ENCODE measurements at regions not wholly inside any gene's neighbourhood (a gene's known extent, or its start where the extent isn't known, plus 50 kb on each side); places are given as distances from the start of the nearest gene placed in this dataset.
"Not testable (repeated sequence)": the region's sequence is repeated elsewhere in the genome, so short reads cannot be mapped to it uniquely, and the experiment has no call there.

DNA sequence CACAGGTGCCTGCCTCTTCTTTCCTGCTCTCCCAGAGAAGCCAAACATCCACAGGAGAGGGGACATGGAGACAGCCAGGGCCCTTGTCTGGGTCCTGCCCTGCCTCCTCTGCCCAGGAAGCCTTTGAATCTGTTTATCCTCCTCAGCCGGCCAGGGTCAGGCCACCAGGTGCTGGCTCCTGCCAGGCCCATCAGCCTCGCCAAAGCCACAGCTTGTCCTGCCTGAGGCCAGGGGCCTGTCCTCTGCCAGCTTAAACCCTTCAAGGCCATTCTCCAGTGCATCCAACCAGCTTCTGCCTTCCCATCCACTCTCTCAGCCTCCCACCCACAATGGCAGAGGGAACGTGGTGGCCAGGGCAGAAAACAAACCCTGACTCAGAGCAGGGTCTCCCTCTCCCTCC is 254.6 kb downstream of the ANKRD60 start:
- no peak overlapping the region for H3K4me3 Mint-ChIP-seq
- no peak overlapping the region for H2AFZ ChIP-seq
- H3K9me3 Mint-ChIP-seq, result peaks cover 6% of the 10 kb centered on the region; the same call in 2 of the 3 replicates

DNA sequence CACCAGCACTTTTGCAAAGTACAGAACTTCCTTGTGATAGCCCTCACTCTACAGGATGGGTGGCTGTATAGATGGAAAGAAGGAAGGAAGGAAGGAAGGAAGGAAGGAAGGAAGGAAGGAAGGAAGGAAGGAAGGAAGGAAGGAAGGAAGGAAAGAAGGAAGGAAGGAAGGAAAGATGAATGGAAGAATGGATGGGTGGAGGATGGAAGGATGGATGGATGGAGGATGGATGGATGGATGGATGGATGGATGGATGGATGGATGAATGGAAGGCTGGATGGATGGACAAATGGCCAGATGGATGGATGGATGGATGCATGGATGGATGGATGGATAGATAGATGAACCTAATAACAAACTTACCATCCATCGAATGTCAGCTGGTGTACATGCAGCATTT is 256.9 kb downstream of the ANKRD60 start:
- H3K36me3 Mint-ChIP-seq (ENCODE audit: low read depth); ATAC-seq; H4K20me1 ChIP-seq (replicated peaks; ENCODE audit: insufficient read depth); H3K27ac Mint-ChIP-seq; H3K27me3 Mint-ChIP-seq (ENCODE audit: insufficient read depth, low read depth, poor library complexity); H3K9me2 ChIP-seq (ENCODE audit: insufficient read depth); H3K27ac ChIP-seq (ENCODE audit: low read depth); H3K27me3 ChIP-seq (ENCODE audit: insufficient read depth); H3K4me1 ChIP-seq (ENCODE audit: insufficient read depth); H3K36me3 ChIP-seq (ENCODE audit: insufficient read depth); H3K4me2 ChIP-seq; H3K4me1 Mint-ChIP-seq; H2AFZ ChIP-seq; H3K4me3 ChIP-seq; H3K79me2 ChIP-seq (replicated peaks; ENCODE audit: insufficient read depth); DNase-seq (ENCODE audit: low spot score); H3F3A ChIP-seq (replicated peaks; ENCODE audit: low read depth); H3K4me3 Mint-ChIP-seq; H3K9me3 Mint-ChIP-seq: not testable (repeated sequence)

More for the DNA sequence above, 254.6 kb downstream of the ANKRD60 start:
- Histone ChIP-seq H3F3A (replicated peaks; ENCODE audit: low read depth) (no peaks in the 10 kb centered on the region), H3K4me2 (no peak overlapping the region), H3K27ac (ENCODE audit: low read depth) (no peak overlapping the region), H3K27me3 (ENCODE audit: insufficient read depth) (no peaks in the 10 kb centered on the region), H3K79me2 (replicated peaks; ENCODE audit: insufficient read depth) (no peaks in the 10 kb centered on the region), H3K9me2 (ENCODE audit: insufficient read depth) (0 out of 2 replicates have a peak, but pooled peaks cover 9% of the 10 kb centered on the region), H3K4me3 (no peak overlapping the region), H4K20me1 (replicated peaks; ENCODE audit: insufficient read depth) (no peaks in the 10 kb centered on the region), H3K36me3 (ENCODE audit: insufficient read depth) (no peaks in the 10 kb centered on the region), H3K4me1 (ENCODE audit: insufficient read depth) (no peaks in the 10 kb centered on the region)
- Mint-ChIP-seq H3K27ac (no peak overlapping the region), H3K36me3 (ENCODE audit: low read depth) (peaks cover 2% of the 10 kb centered on the region; the same call in 1 of the 3 replicates), H3K4me1 (no peaks in the 10 kb centered on the region; the same call in 2 of the 3 replicates), H3K27me3 (ENCODE audit: insufficient read depth, low read depth, poor library complexity) (peaks cover 8% of the 10 kb centered on the region)
- ATAC-seq, result no peak
- DNase-seq (ENCODE audit: low spot score), result no peak
- TF ChIP-seq, protein P1, sequence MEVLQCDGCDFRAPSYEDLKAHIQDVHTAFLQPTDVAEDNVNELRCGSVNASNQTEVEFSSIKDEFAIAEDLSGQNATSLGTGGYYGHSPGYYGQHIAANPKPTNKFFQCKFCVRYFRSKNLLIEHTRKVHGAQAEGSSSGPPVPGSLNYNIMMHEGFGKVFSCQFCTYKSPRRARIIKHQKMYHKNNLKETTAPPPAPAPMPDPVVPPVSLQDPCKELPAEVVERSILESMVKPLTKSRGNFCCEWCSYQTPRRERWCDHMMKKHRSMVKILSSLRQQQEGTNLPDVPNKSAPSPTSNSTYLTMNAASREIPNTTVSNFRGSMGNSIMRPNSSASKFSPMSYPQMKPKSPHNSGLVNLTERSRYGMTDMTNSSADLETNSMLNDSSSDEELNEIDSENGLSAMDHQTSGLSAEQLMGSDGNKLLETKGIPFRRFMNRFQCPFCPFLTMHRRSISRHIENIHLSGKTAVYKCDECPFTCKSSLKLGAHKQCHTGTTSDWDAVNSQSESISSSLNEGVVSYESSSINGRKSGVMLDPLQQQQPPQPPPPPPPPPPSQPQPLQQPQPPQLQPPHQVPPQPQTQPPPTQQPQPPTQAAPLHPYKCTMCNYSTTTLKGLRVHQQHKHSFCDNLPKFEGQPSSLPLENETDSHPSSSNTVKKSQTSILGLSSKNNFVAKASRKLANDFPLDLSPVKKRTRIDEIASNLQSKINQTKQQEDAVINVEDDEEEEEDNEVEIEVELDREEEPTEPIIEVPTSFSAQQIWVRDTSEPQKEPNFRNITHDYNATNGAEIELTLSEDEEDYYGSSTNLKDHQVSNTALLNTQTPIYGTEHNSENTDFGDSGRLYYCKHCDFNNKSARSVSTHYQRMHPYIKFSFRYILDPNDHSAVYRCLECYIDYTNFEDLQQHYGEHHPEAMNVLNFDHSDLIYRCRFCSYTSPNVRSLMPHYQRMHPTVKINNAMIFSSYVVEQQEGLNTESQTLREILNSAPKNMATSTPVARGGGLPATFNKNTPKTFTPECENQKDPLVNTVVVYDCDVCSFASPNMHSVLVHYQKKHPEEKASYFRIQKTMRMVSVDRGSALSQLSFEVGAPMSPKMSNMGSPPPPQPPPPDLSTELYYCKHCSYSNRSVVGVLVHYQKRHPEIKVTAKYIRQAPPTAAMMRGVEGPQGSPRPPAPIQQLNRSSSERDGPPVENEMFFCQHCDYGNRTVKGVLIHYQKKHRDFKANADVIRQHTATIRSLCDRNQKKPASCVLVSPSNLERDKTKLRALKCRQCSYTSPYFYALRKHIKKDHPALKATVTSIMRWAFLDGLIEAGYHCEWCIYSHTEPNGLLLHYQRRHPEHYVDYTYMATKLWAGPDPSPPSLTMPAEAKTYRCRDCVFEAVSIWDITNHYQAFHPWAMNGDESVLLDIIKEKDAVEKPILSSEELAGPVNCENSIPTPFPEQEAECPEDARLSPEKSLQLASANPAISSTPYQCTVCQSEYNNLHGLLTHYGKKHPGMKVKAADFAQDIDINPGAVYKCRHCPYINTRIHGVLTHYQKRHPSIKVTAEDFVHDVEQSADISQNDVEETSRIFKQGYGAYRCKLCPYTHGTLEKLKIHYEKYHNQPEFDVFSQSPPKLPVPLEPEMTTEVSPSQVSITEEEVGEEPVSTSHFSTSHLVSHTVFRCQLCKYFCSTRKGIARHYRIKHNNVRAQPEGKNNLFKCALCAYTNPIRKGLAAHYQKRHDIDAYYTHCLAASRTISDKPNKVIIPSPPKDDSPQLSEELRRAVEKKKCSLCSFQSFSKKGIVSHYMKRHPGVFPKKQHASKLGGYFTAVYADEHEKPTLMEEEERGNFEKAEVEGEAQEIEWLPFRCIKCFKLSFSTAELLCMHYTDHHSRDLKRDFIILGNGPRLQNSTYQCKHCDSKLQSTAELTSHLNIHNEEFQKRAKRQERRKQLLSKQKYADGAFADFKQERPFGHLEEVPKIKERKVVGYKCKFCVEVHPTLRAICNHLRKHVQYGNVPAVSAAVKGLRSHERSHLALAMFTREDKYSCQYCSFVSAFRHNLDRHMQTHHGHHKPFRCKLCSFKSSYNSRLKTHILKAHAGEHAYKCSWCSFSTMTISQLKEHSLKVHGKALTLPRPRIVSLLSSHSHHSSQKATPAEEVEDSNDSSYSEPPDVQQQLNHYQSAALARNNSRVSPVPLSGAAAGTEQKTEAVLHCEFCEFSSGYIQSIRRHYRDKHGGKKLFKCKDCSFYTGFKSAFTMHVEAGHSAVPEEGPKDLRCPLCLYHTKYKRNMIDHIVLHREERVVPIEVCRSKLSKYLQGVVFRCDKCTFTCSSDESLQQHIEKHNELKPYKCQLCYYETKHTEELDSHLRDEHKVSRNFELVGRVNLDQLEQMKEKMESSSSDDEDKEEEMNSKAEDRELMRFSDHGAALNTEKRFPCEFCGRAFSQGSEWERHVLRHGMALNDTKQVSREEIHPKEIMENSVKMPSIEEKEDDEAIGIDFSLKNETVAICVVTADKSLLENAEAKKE (CRISPR knock-in tag; IDR thresholded peaks at IDR 0.05), result no peak
- no peak for TF ChIP-seq EZH2phosphoT487 (IDR thresholded peaks at IDR 0.05; ENCODE audit: unreplicated experiment)
- TF ChIP-seq, protein P2, sequence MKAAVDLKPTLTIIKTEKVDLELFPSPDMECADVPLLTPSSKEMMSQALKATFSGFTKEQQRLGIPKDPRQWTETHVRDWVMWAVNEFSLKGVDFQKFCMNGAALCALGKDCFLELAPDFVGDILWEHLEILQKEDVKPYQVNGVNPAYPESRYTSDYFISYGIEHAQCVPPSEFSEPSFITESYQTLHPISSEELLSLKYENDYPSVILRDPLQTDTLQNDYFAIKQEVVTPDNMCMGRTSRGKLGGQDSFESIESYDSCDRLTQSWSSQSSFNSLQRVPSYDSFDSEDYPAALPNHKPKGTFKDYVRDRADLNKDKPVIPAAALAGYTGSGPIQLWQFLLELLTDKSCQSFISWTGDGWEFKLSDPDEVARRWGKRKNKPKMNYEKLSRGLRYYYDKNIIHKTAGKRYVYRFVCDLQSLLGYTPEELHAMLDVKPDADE (IDR thresholded peaks at IDR 0.05), result no peak
